ENCODE measurements at regions not wholly inside any gene's neighbourhood (a gene's known extent, or its start where the extent isn't known, plus 50 kb on each side); places are given as distances from the start of the nearest gene placed in this dataset.

DNA sequence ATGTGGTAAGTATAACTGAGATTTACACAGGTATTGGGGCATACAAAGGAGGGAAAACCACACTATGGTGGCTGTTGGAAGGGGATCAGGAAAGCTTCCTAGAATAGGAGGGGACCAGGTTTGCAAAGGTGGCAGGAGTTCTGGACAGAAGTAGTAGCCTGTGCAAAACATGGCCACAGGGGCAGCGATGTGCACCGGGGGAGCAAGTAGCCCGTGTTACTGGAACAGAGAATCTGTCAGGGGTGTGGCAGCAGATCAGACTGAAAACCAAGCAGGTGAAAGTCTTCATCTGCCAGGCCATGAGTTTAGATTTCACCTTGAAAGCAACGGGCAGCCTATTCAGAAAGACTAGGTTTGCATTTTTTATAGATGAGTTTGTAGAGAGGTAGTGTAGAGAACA, 182.3 kb upstream of the LPP start:
- DNase-seq (ENCODE audit: low read depth in 2 of 2, low spot score in 1 of 2): no peak

- DNase-seq (ENCODE audit: low read depth in 2 of 2, low spot score in 1 of 2): no peak
Measured at GRCh38 chr3:187972454-187972853, 181.5 kb upstream of the LPP start.

- no peak for DNase-seq (ENCODE audit: low read depth in 2 of 2, low spot score in 1 of 2)
Measured at GRCh38 chr3:187973977-187974870, 179.7 kb upstream of the LPP start.

GRCh38 chr3:187974871-187975271, 179.1 kb upstream of the LPP start:
- DNase-seq (ENCODE audit: low read depth in 2 of 2, low spot score in 1 of 2): no peak

- DNase-seq (ENCODE audit: low read depth in 2 of 2, low spot score in 1 of 2): no peak
Measured at GRCh38 chr3:187975561-187976364, 178.2 kb upstream of the LPP start.

DNA sequence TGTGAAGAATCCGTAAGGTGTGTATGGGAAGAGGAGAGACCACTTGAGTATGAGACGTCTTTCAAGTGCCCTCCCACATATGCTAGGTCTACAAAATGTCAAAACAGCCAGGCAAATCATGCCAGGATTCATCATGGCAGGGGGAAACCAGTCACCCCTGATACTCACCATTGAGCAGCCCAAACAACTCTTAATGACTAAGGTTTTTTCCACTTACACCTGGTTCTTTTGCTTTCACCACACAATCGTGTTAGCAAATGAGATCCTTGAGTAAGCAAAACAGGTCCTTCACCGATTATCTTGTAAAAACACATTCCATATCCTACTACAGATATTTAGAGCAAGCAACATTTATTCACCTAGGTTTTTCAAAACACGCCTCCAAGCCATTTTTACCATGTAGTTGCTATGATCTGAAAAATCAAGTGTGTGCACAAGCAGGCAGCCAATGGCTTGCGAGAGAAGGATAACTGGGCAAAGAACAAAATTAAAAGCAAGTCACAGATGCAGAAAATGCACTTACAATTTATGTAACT, 177.5 kb upstream of the LPP start:
- DNase-seq (ENCODE audit: low read depth in 2 of 2, low spot score in 1 of 2): no peak

DNA sequence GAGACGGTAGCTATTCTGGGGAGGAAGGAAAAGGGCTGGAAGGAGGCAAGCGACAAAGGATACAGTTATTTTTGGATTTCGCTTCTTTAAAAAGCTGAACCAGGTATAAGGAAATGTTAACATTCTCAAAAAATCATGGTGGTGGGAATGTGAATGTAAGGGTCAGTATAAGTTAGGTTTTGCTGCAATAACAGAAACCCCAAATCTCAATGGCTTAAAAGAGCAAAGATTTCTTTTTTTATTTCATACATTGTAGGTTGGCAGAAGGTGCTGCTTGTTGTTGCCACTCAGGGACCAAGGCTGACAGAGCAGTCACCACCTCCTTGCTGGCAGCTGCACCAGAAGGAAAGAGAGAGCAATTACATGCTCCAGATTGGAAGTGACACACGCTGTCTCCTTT, 176.3 kb upstream of the LPP start:
- no peak for DNase-seq (ENCODE audit: low read depth in 2 of 2, low spot score in 1 of 2)

DNA sequence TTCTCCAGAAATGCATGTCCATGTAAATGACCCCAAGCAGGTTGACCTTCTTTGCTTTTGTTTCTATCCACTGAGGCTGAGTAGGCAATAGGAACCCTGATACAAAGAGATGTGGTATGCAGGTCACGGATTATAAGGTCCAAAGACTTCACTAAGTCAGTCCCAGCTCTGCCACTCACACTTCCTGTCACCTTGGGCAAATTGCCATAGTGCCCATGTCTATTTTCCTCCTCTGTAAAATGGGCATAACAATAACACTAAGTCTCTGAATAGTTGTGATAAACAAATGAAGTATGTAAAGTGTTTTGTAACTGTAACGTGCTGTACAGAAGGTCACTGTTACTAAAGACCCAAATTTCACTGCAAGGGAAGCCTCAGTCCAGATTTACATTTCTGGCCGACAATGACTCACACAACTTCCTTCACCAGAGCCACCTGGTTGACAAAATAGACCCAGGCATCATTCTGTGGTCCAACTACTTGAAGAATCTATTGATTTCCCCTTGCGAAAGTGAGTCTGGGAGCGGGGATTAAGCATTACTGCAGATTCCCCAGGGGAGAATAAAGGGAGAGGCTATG, 175.4 kb upstream of the LPP start:
- DNase-seq (ENCODE audit: low read depth in 2 of 2, low spot score in 1 of 2): no peak

- DNase-seq (ENCODE audit: low read depth in 2 of 2, low spot score in 1 of 2): no peak
Measured at GRCh38 chr3:187979564-187979963, 174.4 kb upstream of the LPP start.

GRCh38 chr3:187980861-187981260, 173.1 kb upstream of the LPP start:
- no peak for DNase-seq (ENCODE audit: low read depth in 2 of 2, low spot score in 1 of 2)

- no peak for DNase-seq (ENCODE audit: low read depth in 2 of 2, low spot score in 1 of 2)
Measured at GRCh38 chr3:187982142-187982541, 171.8 kb upstream of the LPP start.

- no peak for DNase-seq (ENCODE audit: low read depth in 2 of 2, low spot score in 1 of 2)
Measured at GRCh38 chr3:187983484-187984124, 170.4 kb upstream of the LPP start.

GRCh38 chr3:187985647-187986046, 168.3 kb upstream of the LPP start:
- no peak for DNase-seq (ENCODE audit: low read depth in 2 of 2, low spot score in 1 of 2)

DNA sequence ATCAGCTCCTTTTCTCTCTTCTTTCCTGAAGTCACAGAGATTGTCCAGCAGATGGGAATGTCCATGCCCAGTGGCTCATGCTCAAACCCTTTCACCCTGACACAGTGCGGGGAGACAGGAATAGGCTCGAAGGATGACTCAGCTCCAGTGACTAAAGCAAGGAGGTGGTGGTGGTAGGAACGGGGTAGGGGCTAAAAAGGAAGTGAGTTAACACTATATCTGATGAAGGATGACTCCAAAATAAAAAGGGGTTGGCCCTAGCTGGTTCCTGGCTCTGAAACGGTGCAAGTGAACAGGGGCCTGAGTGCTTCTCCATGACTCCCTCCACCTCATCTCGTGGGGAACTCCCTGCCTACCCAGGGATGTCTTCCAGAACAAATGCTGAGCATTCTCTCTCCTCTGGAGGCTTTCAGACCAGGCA, 167.4 kb upstream of the LPP start:
- peak in 1 of 2 donors; percentile 25 for DNase-seq (ENCODE audit: low read depth in 2 of 2, low spot score in 1 of 2)

DNA sequence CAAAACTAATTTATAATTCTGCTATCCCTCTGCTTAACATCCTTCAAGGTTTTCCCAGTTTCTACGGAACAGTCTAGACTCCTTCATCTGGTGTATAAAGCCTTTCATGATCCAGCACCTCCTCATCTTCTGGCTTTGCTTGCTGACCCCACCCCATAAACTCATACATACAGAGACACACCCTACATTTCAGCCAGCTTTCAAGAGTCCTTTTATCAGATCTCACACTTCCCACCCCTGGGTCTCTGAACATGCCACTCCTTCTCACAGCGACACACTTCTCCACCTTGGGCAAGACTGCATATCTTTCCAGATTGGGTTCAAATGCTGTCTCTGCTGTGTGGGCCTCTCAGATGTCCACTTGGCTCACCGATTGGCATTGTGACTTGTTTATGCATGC, 166.8 kb upstream of the LPP start:
- no peak for DNase-seq (ENCODE audit: low read depth in 2 of 2, low spot score in 1 of 2)

DNA sequence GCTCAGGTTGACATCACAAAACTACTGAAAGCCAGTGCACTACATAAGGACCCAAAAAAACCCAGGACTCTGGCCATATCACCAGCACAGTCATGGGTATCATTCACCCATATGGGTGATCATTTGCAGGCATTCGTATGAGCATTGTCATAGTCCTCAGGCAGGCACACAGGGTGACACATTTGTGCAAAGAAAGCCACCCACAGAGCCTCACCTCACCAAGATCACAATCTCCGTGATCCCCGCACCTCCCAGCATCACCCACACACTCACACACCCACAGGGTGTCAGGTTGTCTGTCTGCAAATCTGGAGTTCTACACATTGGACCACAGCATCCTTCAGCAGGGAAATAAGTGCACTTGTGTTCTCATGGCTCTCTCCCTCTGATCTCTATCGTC, 166.0 kb upstream of the LPP start:
- DNase-seq (ENCODE audit: low read depth in 2 of 2, low spot score in 1 of 2): peak; percentile 38 to 59

GRCh38 chr3:187989575-187990153, 164.3 kb upstream of the LPP start:
- no peak for DNase-seq (ENCODE audit: low read depth in 2 of 2, low spot score in 1 of 2)

DNA sequence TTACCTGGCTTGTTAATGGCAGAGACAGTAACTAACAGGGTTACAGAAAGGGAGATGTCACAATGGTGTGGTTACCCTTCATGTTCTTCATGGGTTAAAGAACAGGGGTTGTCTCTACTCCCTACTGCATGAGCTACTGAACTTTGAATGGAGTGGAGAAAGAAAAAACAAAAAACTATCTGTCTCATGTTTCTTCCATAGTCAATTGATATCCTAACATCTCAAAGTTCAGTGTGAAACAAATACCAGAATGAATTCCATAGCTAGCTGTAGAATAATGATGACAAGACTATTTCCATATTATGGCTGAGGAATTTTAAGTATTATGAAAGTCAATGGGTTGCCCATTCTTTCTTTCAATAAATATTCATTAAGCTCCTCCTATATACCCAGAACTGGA, 161.3 kb upstream of the LPP start:
- no peak for DNase-seq (ENCODE audit: low read depth in 2 of 2, low spot score in 1 of 2)

DNA sequence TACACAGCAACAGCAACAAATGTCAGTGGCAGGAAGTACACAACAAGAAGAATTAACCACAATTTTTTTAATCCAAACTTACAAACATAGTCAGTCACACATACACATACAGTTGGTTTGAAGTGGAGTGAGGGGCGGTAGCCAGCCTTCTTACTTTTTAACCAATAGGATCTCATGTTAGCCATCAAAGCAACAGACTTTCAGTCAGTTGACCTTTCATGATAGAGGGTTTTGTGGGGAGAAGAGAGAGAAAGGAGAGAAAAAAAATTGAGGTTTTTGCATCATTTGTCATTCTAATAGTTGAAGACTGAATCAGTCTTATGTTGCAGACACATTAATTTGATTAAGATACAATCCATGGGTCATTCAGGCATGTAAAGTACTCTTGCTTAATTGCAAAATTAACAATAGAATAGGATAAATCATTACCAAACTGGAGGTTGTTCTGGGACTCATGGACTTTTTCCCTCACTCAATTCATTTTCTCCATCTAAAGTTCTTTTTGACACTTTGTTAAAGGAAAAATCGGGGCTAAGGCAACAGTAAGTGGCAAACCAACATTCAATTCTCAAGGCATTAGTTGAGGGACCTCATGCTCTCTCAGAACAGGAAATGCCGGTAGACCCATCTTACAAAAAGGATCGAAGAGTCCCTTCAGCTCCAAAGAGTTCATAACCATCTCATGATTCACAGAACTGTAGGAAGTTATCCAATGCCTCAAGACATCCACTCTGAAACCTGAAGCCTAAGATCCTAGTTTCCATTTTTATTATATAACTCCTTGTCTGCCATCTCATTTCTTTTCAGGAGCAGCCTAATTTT, 159.5 kb upstream of the LPP start:
- no peak for DNase-seq (ENCODE audit: low read depth in 2 of 2, low spot score in 1 of 2)

DNA sequence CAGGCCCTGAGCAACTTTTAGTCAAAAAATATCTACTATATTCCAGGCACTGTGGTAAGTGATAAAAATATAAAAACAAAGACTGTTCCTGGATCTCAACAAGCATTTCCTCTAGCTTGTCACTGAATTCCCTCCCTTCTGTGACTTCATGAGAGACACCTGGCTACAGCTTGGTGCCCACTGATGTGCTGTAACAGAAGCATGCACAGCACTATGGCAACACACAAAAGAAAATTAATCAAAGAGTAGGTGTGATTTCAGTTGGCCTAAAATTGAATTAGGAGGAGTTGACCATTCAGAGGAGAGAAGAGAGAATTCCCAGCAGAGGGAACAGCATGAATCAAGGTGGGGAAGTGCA, 158.9 kb upstream of the LPP start:
- DNase-seq (ENCODE audit: low read depth in 2 of 2, low spot score in 1 of 2): no peak

All from stimulated activated CD8-positive, alpha-beta memory T cell treated with anti-CD3 and anti-CD28 coated beads, Interleukin-4, amount 100 ng/mL, for 4 hours (primary cell).